Fibroblast of mammary gland (primary cell): ENCODE measurements at regions not wholly inside any gene's neighbourhood (a gene's known extent, or its start where the extent isn't known, plus 50 kb on each side); places are given as distances from the start of the nearest gene placed in this dataset.

Experiments used
- DNase-seq: peaks from one replicate; pipeline ENCODE4 v3.0.0-alpha.2; 2010; ENCODE audit warnings: low read depth
- H3K4me3 ChIP-seq: 2 replicates; pipeline ENCODE4 v1.5.1; 2011; ENCODE audit warnings: low read depth, mild to moderate bottlenecking, low read length, moderate library complexity; ENCODE audit not compliant: control insufficient read depth
- CTCF ChIP-seq: conservative IDR thresholded peaks from 2 replicates; pipeline ENCODE4 v1.5.1; 2011; ENCODE audit warnings: low read depth, low read length, inconsistent platforms; ENCODE audit not compliant: control insufficient read depth, insufficient read depth

GRCh38 chr21:38973552-38973951, 167.8 kb downstream of the ETS2 start:
- DNase-seq: no peak
- TF ChIP-seq CTCF: no peak

GRCh38 chr21:38972078-38972477, 166.3 kb downstream of the ETS2 start:
- no peak for DNase-seq
- no peak for TF ChIP-seq CTCF
- no peak overlapping the region for H3K4me3 ChIP-seq

More at GRCh38 chr21:38973552-38973951, 167.8 kb downstream of the ETS2 start:
- no peak overlapping the region for H3K4me3 ChIP-seq

GRCh38 chr21:38970765-38971164, 165.0 kb downstream of the ETS2 start:
- DNase-seq: no peak
- H3K4me3 ChIP-seq: no peak overlapping the region
- TF ChIP-seq CTCF: no peak

GRCh38 chr21:38968887-38969543, 163.3 kb downstream of the ETS2 start:
- no peak for DNase-seq
- no peak overlapping the region for H3K4me3 ChIP-seq
- no peak for TF ChIP-seq CTCF

- TF ChIP-seq CTCF: no peak
- DNase-seq: no peak
- H3K4me3 ChIP-seq: no peak overlapping the region
These were observed 160.3 kb downstream of the ETS2 start for GRCh38 chr21:38965910-38966504.

GRCh38 chr21:38965241-38965640, 159.5 kb downstream of the ETS2 start:
- no peak overlapping the region for H3K4me3 ChIP-seq
- TF ChIP-seq CTCF: no peak
- no peak for DNase-seq

GRCh38 chr21:38963006-38963405, 157.3 kb downstream of the ETS2 start:
- TF ChIP-seq CTCF: no peak
- no peak overlapping the region for H3K4me3 ChIP-seq
- no peak for DNase-seq
